Left renal cortex interstitium (tissue), 4 donors: ENCODE measurements at regions not wholly inside any gene's neighbourhood (a gene's known extent, or its start where the extent isn't known, plus 50 kb on each side); places are given as distances from the start of the nearest gene placed in this dataset.

Experiments used
- DNase-seq, 4 donors: peaks; one replicate each; pipeline ENCODE4 v3.0.0-alpha.2; 2013; ENCODE audit warnings: low read depth in 4 of 4, low spot score in 2 of 4, missing footprints in 1 of 4

DNA sequence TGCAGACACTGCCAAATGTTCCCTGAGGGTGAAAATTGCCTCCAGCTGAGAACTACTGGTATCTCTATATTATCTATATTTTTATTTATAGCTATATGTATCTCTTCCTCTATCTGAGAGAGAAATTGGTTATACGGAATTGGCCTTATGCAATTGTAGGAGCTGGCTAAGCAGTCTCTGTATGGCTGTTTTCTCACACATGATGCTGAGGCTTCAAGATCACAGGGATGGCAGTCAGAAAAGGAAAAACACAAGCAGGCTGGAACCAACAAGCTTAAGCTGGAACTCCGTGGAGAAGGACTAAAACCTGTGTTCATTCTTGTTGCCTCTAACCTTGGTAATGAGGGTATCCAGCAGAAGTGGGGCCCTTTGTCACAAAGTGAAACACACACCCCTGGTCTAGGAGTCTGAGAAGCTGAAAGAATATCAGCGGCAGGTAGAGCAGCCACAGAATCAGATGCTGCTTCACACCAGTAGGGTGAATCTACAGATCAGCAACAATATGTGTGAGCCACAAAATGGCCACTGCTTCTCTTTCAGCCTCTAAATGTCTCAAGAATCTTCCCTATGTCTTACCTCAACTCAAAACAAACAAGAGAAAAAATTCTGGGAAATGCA, 166.5 kb upstream of the PPP1R2C start:
- DNase-seq: no peak

DNA sequence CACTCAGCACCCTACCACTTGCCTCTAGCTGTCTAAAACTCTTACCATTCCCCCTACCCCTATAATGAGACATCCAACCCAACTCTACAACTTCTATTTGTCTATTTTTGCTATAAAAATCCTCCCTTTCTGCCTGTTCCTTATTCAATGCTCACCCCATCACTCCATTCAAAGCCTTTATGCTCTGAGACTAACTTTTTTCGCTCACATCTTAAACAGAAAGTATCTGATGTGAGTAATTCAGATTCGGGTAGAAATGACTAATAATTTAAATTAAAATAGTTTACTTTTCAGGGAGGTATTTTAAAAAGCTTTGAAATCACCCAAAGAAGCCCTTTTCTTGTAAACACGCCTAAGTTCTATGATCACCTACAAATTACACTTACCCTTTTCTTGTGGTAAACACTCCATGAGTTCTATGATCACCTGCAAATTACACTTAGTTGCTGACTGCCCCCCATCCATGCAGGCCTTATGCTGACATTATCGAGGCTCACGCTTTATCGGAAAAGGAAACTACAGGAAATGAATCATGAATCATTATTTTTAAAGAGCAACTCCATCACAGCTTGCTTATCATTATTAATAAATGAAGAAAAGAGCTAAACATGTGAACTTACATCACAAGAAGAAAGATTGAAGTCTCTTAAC, 168.7 kb upstream of the PPP1R2C start:
- no peak for DNase-seq

- DNase-seq: no peak
Measured at GRCh38 chrX:42948723-42949657, 171.0 kb upstream of the PPP1R2C start.

DNA sequence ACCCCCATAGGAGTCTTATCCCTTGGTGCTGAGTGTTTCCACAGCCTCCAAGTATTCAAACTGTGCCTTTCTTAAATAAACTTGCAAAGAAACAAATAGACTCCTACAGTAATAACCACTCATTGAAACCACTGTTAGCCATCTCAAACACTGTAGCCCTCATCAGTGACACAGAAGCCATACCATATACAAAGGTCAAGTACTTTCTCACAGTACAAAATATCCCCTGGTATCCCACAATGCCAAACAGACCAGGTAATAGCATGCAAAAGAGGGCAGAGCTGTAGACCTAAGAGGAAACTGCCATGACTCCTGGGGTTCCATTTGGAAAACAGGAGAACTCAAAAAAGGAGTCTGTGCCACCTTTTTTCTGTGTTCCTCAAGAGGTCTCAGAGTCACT, 173.8 kb upstream of the PPP1R2C start:
- DNase-seq: no peak

GRCh38 chrX:42952621-42953020, 174.7 kb upstream of the PPP1R2C start:
- DNase-seq: no peak

DNA sequence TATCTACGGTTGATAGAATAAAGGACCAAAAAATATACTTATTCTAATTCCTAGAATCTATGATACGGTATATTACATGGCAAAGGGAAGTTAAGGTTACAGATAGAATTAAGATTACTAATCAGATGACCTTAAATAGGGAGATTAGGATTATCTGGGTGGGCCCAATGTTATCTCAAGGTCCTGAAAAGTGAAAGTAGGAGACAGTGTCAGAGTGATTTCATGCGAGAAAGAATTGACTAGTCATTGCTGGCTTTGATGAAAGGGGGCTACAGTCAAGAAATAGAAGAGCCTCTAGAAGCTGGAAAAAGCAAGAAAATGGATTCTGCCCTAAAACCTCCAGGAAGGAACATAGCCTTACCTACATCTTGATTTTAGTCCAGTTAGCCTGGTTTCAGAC, 176.9 kb upstream of the PPP1R2C start:
- no peak for DNase-seq

- DNase-seq: no peak
Measured at GRCh38 chrX:42955349-42955748, 177.4 kb upstream of the PPP1R2C start.

DNA sequence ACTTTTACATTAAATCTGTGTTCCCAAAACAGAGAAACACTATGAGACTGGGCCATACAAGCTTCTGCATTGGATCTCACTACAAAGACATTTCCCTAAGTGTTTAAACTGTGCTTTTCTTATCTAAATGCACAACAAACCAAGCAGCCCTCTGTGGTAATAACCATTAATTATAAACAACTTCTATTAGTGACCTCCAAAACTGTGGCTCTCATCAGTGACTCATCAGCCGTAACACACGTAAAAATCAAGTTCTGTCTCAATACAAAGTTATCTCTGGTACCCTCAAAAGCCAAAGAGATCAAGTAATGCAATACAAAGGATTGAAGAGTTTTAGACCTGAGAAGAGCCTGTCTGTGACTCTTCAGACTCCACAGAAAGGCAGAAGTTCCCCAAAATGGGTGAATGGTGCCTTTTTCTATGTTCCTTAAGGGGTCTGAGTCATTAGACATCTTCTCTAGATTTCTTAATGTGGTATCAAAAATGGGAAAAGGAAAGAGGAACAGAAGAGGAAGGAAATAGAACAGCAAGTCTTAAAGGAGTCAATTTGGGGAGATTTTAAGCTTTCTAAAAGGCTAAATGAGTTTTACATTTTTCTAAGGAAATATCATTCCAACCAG, 189.8 kb upstream of the PPP1R2C start:
- no peak for DNase-seq

DNA sequence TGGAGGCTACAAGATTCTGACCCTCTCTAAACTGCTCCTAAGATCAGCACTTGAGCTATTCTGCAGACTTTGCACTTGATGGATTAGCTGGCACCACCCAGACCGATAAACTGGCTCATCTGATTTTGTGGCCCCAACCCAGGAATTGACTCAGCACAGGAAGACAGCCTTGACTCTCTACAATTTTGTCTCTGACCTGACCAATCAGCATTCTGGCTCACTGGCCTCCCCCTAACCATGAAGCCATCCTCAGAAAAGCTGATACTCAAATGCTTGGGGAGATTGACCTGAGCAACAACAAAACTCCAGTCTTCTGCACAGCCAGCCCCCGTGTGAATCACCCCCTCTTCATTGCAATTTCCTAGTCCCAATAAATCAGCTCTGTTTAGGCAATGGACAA, 195.4 kb upstream of the PPP1R2C start:
- DNase-seq: no peak

DNA sequence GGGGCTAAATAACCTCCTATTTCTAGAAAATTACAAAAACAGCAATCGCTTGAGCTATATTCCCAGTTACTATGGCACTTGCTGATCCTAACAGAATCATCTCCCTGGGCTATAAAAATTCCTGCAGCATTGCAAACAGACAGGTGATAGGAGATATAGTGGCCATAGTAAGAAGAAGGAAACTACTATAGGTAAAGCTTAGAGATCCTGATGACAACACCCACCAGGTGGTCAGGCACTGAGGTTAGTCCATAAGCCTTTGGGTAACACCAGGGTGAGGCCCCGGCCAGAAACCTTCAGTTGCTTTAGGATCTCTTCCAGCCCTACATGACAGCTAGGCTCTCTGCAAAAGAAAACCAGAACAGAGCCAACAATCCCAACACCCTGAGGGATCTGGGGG, 197.9 kb upstream of the PPP1R2C start:
- no peak for DNase-seq

DNA sequence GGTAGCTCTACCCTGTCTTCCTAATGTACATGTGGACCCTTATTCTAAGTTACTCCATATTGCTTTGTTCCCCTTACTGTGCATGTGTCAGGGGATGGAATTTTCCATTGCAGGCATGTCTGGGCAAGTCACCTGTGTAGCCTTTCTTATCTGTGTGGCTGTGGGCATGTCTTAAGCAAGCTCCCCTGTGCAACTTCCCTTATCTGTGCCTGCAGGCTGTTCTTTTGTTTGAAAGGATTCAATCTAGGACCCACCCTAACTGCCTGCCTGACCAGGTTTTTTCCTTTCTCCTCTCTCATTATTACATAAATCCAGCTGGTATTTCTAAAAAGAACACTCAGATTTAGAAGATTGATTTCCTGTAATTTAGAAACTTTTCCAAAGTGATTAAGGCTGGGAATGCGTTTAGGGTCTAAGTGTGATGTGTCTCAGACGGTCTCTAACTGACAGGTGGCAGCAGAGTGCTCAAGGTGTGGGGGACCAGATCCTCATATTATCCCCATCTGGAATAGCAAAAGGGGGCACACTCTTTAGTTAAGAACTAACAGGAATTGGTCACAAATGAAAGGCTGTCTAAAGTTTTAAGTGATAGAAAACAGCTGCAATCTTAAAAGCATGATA, 198.9 kb upstream of the PPP1R2C start:
- DNase-seq: no peak

DNA sequence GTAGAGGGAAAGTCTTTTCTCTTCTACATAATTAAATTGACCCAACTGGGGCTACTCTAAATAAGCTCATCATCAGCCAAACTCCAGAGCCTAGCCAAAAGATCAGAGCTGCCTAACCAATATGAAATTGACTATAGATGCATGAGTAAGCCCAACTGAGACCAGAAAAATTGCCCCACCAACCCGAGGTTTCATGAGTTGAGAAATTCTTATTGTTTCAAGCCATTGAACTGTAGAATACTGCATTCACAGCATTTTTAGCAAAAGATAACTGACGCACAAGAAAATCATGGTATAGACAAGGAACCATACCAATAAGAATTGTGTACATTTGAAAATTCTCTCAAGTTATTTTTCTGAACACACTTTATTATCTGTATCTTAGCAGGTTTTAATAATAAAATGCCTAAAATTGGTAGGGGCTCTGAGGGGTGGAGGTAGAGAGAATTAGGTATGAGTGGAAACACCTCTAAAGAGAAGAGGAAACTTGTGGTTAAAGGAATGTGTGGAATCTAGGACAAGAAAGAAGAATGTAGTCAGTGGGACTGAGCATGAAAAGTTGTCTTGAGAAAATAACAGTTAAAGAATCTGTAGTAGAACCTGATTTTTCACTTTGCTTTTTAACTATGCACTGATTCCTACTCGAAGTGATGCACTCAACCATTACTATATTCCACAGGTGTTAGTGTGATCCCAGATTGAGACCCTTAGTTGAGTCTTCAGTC, 200.9 kb upstream of the PPP1R2C start:
- no peak for DNase-seq

DNA sequence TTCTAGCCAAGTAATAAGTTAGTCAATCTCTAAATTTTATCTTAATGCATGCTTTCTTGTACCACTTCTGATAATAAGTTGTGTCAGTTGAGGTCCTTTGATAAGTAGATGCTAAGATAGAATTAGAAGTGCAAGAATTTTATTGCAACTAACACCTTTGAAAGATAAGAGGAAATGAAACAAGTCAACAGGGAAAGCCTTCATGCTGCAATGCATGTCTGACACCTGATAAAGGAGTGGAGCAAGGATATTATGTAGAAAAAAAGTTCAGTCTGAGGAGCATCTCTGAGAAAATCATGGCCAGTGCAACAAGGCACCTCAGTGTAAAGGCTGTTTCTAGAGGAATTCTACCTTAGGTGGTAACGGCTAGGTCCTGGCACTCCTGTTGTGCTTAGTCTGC, 210.7 kb upstream of the PPP1R2C start:
- no peak for DNase-seq

DNA sequence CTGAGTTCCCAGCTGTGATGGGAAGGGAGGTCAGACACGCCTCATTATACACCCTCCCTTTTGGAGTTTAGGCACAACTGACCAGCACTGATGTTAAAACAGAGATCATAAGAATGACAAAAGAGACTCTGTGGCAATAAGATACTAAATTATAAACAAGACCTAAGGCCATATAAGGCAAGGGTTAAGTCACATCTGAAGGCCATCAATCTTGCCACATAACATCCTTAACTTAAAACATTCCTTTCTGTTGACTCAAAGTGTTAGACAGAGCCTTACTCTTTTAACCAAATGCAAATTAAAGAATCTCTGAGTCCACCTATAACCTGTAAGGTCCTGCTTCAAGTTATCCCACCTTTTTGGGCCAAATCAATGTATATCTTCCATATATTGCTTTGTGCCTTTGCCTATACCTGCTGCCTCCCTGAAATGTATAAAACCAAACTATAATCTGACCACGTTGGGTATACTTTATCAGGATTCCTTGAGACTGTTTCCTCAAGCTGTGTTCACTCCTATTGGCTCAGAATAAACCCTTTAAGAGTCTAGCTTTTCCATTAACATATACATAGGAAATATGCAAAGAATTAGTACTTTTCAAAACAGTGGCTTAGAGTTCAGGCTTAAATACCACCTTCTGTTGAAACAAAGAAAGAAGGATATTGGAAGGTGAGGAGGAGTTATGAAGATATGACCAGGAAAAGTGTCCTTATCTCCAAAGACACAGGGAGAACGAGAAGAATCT, 214.4 kb upstream of the PPP1R2C start:
- DNase-seq: no peak

GRCh38 chrX:42996861-42997260, 218.9 kb upstream of the PPP1R2C start:
- no peak for DNase-seq

- DNase-seq: no peak
Measured at GRCh38 chrX:43000121-43000520, 222.2 kb upstream of the PPP1R2C start.

- no peak for DNase-seq
Measured at GRCh38 chrX:43002526-43003203, 224.7 kb upstream of the PPP1R2C start.

- DNase-seq: no peak
Measured at GRCh38 chrX:43003204-43003565, 225.2 kb upstream of the PPP1R2C start.

DNA sequence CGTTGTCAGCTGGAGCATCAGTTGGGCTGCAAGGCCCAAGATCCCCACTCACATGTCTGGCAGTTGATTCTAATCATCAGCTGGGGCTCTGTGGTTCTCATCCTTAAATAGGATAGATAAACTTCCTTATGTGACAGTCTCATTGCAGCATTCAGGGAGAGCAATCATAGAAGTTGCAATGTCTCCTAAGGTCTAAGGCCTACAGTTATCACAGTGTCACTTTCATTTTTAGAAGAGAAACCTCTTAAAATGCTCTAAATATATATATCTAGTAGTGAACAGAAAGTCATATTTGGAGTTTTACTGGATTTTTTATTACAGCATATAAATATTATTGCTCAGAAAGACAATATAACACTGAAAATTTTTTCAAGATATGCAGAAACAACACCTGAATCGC, 226.0 kb upstream of the PPP1R2C start:
- no peak for DNase-seq
